Activated naive CD4-positive, alpha-beta T cell treated with anti-CD3 and anti-CD28 coated beads, Interleukin-2, amount 50 U/mL, for 16 hours (primary cell): ENCODE measurements at regions not wholly inside any gene's neighbourhood (a gene's known extent, or its start where the extent isn't known, plus 50 kb on each side); places are given as distances from the start of the nearest gene placed in this dataset.

Experiments
- DNase-seq: peaks from one replicate; pipeline ENCODE4 v3.0.0-alpha.2; 2020

GRCh38 chr2:19132967-19133366, 225.5 kb downstream of the OSR1 start:
- DNase-seq = no peak

- DNase-seq = no peak
Measured at GRCh38 chr2:19131871-19132270, 226.6 kb downstream of the OSR1 start.

- DNase-seq = no peak
Measured at GRCh38 chr2:19128148-19128547, 230.3 kb downstream of the OSR1 start.

- DNase-seq = no peak
Measured at GRCh38 chr2:19127616-19128015, 230.8 kb downstream of the OSR1 start.

GRCh38 chr2:19125901-19126680, 232.3 kb downstream of the OSR1 start:
- DNase-seq = no peak

- DNase-seq = no peak
Measured at GRCh38 chr2:19124135-19124534, 234.3 kb downstream of the OSR1 start.

GRCh38 chr2:19123556-19123955, 234.9 kb downstream of the OSR1 start:
- no peak for DNase-seq

GRCh38 chr2:19122220-19122619, 236.2 kb downstream of the OSR1 start:
- no peak for DNase-seq

- no peak for DNase-seq
Measured at GRCh38 chr2:19120941-19121750, 237.3 kb downstream of the OSR1 start.

- DNase-seq = no peak
Measured at GRCh38 chr2:19120181-19120580, 238.2 kb downstream of the OSR1 start.

GRCh38 chr2:19119326-19120001, 239.0 kb downstream of the OSR1 start:
- DNase-seq = no peak

GRCh38 chr2:19116918-19117317, 241.5 kb downstream of the OSR1 start:
- DNase-seq = no peak

GRCh38 chr2:19114754-19115231, 243.6 kb downstream of the OSR1 start:
- no peak for DNase-seq

- no peak for DNase-seq
Measured at GRCh38 chr2:19114126-19114525, 244.3 kb downstream of the OSR1 start.

GRCh38 chr2:19111354-19111753, 247.1 kb downstream of the OSR1 start:
- no peak for DNase-seq

GRCh38 chr2:19109518-19109917, 248.9 kb downstream of the OSR1 start:
- DNase-seq = no peak

- DNase-seq = no peak
Measured at GRCh38 chr2:19106376-19106775, 252.0 kb downstream of the OSR1 start.

- no peak for DNase-seq
Measured at GRCh38 chr2:19104503-19104902, 253.9 kb downstream of the OSR1 start.

- no peak for DNase-seq
Measured at GRCh38 chr2:19102696-19103423, 255.6 kb downstream of the OSR1 start.

GRCh38 chr2:19101968-19102367, 256.5 kb downstream of the OSR1 start:
- DNase-seq = no peak

GRCh38 chr2:19100570-19100969, 257.9 kb downstream of the OSR1 start:
- DNase-seq = no peak

GRCh38 chr2:19099181-19099580, 259.2 kb downstream of the OSR1 start:
- DNase-seq = no peak
